Caco-2 (cell line): ENCODE measurements at regions not wholly inside any gene's neighbourhood (a gene's known extent, or its start where the extent isn't known, plus 50 kb on each side); places are given as distances from the start of the nearest gene placed in this dataset.

Experiments
- BruUV-seq: library from RNA; stranded (reverse); fragments of 400-500 nt; replicated peaks from 2 replicates; lab custom pipeline; 2021; lab: Mats Ljungman, UMichigan
- CTCF ChIA-PET: fragments of 300-600 bp; sonication (Branson Sonifier 250); formaldehyde crosslinking; loops from one replicate; lab custom pipeline; 2022; ENCODE audit warnings: antibody characterized with exemption; lab: Charles Lee
- POLR2A ChIA-PET: fragments of 300-600 bp; sonication (Branson Sonifier 250); formaldehyde crosslinking; loops from one replicate; lab custom pipeline; 2022; ENCODE audit warnings: antibody characterized with exemption; lab: Charles Lee
- DNase-seq, 2 experiments: peaks; one replicate each; pipeline versions ENCODE4 v3.0.0 to v3.0.0-alpha.2; 2020 to 2022
- H3K27me3 ChIP-seq: replicated peaks from 2 replicates; pipeline ENCODE4 v1.6.0; 2011; ENCODE audit warnings: low read length; ENCODE audit not compliant: control insufficient read depth, insufficient read depth
- H3K36me3 ChIP-seq: 2 replicates; pipeline ENCODE4 v1.5.1; 2011; ENCODE audit warnings: low read length; ENCODE audit not compliant: control insufficient read depth, insufficient read depth
- H3K4me1 ChIP-seq: fragments of 250-450 bp; sonication (Bioruptor Pico); 2 replicates; pipeline ENCODE4 v1.5.1; 2020; ENCODE audit warnings: mild to moderate bottlenecking
- H3K4me3 ChIP-seq: 2 replicates; pipeline ENCODE4 v1.5.1; 2011; ENCODE audit warnings: low read depth, mild to moderate bottlenecking, control low read depth, low read length
- H3K9me3 ChIP-seq: fragments of 250-450 bp; sonication (Bioruptor Pico); 2 replicates; pipeline ENCODE4 v1.5.1; 2020; ENCODE audit warnings: mild to moderate bottlenecking, moderate library complexity
- H3K27ac Mint-ChIP-seq: one replicate; pipeline ENCODE4 v1.8.0; 2022; ENCODE audit warnings: mixed read lengths; ENCODE audit not compliant: unreplicated experiment
- H3K27me3 Mint-ChIP-seq: one replicate; pipeline ENCODE4 v1.8.0; 2022; ENCODE audit warnings: mixed read lengths; ENCODE audit not compliant: insufficient read depth, unreplicated experiment
- H3K36me3 Mint-ChIP-seq: one replicate; pipeline ENCODE4 v1.8.0; 2022; ENCODE audit warnings: mild to moderate bottlenecking, mixed read lengths; ENCODE audit not compliant: insufficient read depth, unreplicated experiment
- H3K4me1 Mint-ChIP-seq: one replicate; pipeline ENCODE4 v1.8.0; 2022; ENCODE audit warnings: low read depth, mixed read lengths; ENCODE audit not compliant: unreplicated experiment
- H3K4me3 Mint-ChIP-seq: one replicate; pipeline ENCODE4 v1.8.0; 2022; ENCODE audit warnings: mild to moderate bottlenecking, moderate library complexity, mixed read lengths; ENCODE audit not compliant: unreplicated experiment
- H3K9me3 Mint-ChIP-seq: one replicate; pipeline ENCODE4 v1.8.0; 2022; ENCODE audit warnings: mixed read lengths; ENCODE audit not compliant: unreplicated experiment
- intact Hi-C: fragments of 100-400 bp; cut with micrococcal nuclease; formaldehyde crosslinking; loops from one replicate; pipeline ENCODE4 v1.10.0; 2022; ENCODE audit not compliant: unreplicated experiment
- TF ChIP-seq, protein P1 (sequence below), 2 experiments: fragments of 200-600 bp in 1 of 2; IDR thresholded peaks; 1 replicate in 1 of 2; 2 replicates in 1 of 2; pipeline versions ENCODE4 v1.5.1 to v1.8.0; 2011 to 2022; ENCODE audit warnings: antibody characterized with exemption in 1 of 2, control low read depth in 1 of 2, inconsistent platforms in 1 of 2, low read depth in 1 of 2, low read length in 1 of 2, mild to moderate bottlenecking in 1 of 2, moderate library complexity in 1 of 2; ENCODE audit not compliant: insufficient read depth in 1 of 2, severe bottlenecking in 1 of 2, unreplicated experiment in 1 of 2

DNA sequence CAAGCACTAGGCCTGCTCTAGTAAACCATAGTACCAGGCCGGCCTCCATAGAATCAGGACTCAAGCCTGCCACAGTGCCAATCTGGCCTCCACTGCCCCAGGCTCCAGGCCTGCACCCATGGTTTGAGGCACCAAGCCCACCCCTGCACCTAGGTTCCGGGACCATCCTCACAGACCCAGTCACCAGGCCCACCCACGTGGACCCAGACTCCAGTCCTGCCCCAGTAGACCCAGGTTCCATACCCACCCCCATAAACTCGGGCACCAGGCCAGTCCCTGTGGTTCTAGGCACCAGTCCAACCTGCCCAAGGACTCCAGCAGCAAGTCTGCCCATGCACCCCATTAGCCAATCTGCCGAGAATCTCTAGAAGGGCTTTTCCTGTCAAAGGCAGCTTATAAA is 501.8 kb upstream of the TMPO start:
- Mint-ChIP-seq H3K9me3 (peaks cover 11% of the 10 kb centered on the region), H3K4me1 (peaks cover 17% of the 10 kb centered on the region), H3K27ac (no peak overlapping the region), H3K27me3 (no peaks in the 10 kb centered on the region), H3K36me3 (no peaks in the 10 kb centered on the region), H3K4me3 (no peak overlapping the region)
- no TSS peak for BruUV-seq
- TF ChIP-seq, protein P1, sequence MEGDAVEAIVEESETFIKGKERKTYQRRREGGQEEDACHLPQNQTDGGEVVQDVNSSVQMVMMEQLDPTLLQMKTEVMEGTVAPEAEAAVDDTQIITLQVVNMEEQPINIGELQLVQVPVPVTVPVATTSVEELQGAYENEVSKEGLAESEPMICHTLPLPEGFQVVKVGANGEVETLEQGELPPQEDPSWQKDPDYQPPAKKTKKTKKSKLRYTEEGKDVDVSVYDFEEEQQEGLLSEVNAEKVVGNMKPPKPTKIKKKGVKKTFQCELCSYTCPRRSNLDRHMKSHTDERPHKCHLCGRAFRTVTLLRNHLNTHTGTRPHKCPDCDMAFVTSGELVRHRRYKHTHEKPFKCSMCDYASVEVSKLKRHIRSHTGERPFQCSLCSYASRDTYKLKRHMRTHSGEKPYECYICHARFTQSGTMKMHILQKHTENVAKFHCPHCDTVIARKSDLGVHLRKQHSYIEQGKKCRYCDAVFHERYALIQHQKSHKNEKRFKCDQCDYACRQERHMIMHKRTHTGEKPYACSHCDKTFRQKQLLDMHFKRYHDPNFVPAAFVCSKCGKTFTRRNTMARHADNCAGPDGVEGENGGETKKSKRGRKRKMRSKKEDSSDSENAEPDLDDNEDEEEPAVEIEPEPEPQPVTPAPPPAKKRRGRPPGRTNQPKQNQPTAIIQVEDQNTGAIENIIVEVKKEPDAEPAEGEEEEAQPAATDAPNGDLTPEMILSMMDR (IDR thresholded peaks at IDR 0.05; ENCODE audit: insufficient read depth in 1 of 2, low read depth in 1 of 2, low read length in 1 of 2, severe bottlenecking in 1 of 2, unreplicated experiment in 1 of 2): no peak
- Histone ChIP-seq H3K4me1 (peaks cover 7% of the 10 kb centered on the region), H3K36me3 (no peaks in the 10 kb centered on the region), H3K9me3 (no peaks in the 10 kb centered on the region; the same call in 1 of the 2 replicates), H3K27me3 (no peaks in the 10 kb centered on the region), H3K4me3 (no peak overlapping the region)
- intact Hi-C loops: no loop called here
- DNase-seq: no peak
- ChIA-PET POLR2A (no interaction called here), CTCF (no interaction called here)

DNA sequence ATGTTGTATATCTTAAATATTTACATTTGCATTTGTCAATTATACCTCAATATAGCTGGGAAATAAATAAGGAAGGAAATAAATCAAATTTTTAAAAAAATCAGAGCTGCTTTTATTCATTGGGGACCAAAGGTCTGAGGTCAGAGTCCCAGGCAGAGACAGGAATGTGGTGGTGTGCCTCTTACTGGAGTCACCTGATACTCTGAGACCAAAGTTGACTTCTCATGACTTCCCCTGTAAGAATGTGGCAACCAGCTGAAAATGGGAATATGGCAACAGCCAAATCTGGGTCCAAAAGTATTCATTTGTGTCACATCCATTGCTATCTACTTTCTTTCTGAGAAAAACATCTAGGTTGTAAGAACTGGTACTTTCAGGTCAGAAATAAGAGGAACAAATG is 496.6 kb upstream of the TMPO start:
- Histone ChIP-seq H3K36me3 (no peaks in the 10 kb centered on the region), H3K9me3 (peaks cover 5% of the 10 kb centered on the region), H3K27me3 (no peaks in the 10 kb centered on the region), H3K4me1 (peaks cover 15% of the 10 kb centered on the region), H3K4me3 (no peak overlapping the region)
- CTCF ChIA-PET: no interaction called here
- no peaks in the 10 kb centered on the region for H3K27me3 Mint-ChIP-seq
- intact Hi-C loops: no loop called here
- H3K9me3 Mint-ChIP-seq: no peaks in the 10 kb centered on the region
- peak; percentile 11 to 32 for DNase-seq
- POLR2A ChIA-PET: no interaction called here
- no peaks in the 10 kb centered on the region for H3K36me3 Mint-ChIP-seq
- no peak overlapping the region for H3K4me3 Mint-ChIP-seq
- H3K4me1 Mint-ChIP-seq: peaks cover 17% of the 10 kb centered on the region
- H3K27ac Mint-ChIP-seq: no peak overlapping the region
- TF ChIP-seq, protein P1 (IDR thresholded peaks at IDR 0.05; ENCODE audit: insufficient read depth in 1 of 2, low read depth in 1 of 2, low read length in 1 of 2, severe bottlenecking in 1 of 2, unreplicated experiment in 1 of 2): no peak
- no TSS peak for BruUV-seq

DNA sequence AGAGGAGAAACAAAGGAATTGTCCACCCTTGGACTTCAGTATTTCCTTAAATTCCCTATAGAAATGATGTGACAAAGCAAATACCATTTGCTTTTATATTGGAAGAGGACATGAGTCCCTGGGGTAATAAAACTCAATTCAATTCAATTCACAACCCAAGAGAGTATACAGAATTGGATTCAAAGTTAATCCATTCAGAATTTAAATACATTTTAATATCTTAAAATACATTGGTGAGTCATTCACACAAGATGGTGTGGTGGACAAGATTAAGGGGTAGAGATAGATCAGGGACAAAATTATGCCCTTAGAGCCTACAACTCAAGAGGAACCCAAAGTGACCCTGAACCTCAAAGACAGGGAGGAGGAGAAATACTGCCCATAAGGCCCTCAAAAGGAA is 495.0 kb upstream of the TMPO start:
- TF ChIP-seq, protein P1 (IDR thresholded peaks at IDR 0.05; ENCODE audit: insufficient read depth in 1 of 2, low read depth in 1 of 2, low read length in 1 of 2, severe bottlenecking in 1 of 2, unreplicated experiment in 1 of 2): no peak
- BruUV-seq: no TSS peak
- POLR2A ChIA-PET: no interaction called here

More for the DNA sequence above, 495.0 kb upstream of the TMPO start:
- Mint-ChIP-seq H3K36me3 (no peaks in the 10 kb centered on the region), H3K9me3 (no peaks in the 10 kb centered on the region), H3K27ac (no peak overlapping the region), H3K4me3 (no peak overlapping the region), H3K27me3 (no peaks in the 10 kb centered on the region), H3K4me1 (peaks cover 6% of the 10 kb centered on the region)
- DNase-seq: no peak
- Histone ChIP-seq H3K36me3 (no peaks in the 10 kb centered on the region), H3K4me1 (peaks cover 9% of the 10 kb centered on the region), H3K4me3 (no peak overlapping the region), H3K27me3 (no peaks in the 10 kb centered on the region), H3K9me3 (peaks cover 5% of the 10 kb centered on the region; the same call in 1 of the 2 replicates)
- CTCF ChIA-PET: no interaction called here
- intact Hi-C loops: no loop called here
